ENCODE measurements at regions not wholly inside any gene's neighbourhood (a gene's known extent, or its start where the extent isn't known, plus 50 kb on each side); places are given as distances from the start of the nearest gene placed in this dataset.

DNA sequence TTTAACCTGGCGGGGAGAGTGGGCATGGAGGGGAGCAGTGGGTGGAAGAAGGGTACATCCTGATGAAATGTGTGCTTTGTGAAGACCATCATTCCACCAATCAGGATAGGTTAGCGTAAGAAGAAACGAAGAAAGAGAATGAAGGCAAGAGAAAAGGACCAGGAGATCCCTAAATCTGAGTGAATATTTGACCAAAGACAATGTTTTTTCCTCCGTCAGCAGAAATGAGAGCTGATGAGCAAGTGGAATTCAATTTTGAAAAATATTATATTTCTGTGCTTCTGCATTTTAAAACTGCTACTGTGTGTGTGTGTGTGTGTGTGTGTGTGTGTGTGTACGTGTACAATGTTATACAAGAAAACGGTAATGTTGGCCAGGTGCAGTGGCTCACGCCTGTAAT, 58.3 kb upstream of the NOCT start:
- DNase-seq (ENCODE audit: insufficient read length, low spot score), result no peak
- FAIRE-seq, result no peak
- TF ChIP-seq, protein P1, sequence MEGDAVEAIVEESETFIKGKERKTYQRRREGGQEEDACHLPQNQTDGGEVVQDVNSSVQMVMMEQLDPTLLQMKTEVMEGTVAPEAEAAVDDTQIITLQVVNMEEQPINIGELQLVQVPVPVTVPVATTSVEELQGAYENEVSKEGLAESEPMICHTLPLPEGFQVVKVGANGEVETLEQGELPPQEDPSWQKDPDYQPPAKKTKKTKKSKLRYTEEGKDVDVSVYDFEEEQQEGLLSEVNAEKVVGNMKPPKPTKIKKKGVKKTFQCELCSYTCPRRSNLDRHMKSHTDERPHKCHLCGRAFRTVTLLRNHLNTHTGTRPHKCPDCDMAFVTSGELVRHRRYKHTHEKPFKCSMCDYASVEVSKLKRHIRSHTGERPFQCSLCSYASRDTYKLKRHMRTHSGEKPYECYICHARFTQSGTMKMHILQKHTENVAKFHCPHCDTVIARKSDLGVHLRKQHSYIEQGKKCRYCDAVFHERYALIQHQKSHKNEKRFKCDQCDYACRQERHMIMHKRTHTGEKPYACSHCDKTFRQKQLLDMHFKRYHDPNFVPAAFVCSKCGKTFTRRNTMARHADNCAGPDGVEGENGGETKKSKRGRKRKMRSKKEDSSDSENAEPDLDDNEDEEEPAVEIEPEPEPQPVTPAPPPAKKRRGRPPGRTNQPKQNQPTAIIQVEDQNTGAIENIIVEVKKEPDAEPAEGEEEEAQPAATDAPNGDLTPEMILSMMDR (IDR thresholded peaks at IDR 0.05; ENCODE audit: insufficient read depth, missing control alignments), result no peak

DNA sequence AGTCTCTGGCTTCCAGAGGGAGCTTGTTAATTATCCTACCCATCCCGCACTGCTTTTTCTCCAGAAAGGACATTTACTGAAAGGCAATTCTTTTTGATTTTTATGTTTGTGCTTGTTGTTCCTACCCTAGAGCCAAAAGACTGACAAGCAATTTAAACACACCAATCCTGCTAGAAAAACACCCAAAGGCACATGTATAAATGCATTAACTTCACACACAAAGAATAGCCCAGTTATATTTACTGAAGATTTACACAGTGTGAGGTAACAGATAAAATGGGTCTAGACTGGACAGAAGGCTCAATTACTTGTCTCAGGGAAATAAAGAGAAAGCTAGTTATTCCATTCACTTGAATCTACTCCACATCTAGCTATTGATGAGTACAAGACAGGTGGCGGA, 61.2 kb upstream of the NOCT start:
- no peak for DNase-seq (ENCODE audit: insufficient read length, low spot score)
- TF ChIP-seq, protein P1 (IDR thresholded peaks at IDR 0.05; ENCODE audit: insufficient read depth, missing control alignments), result no peak
- FAIRE-seq, result no peak

DNA sequence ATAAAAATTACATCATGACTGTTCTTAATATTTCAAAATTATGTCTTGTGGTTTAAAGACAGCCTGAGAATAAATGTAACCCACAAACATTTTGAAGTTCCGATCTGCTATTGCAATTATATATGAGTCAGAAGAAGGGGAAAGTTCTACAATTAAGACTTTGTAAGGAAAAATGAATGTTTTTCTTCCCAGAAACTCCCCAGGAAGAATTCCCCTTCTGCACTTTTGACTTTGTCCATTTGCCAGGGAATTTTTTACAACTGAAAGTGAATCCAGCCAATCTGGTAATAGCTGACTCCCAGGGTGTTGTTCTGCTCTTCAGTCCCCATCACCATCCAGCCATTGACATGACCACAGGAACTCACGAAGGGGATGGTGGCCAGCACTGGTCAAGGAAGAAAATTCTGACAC, 61.6 kb upstream of the NOCT start:
- TF ChIP-seq, protein P1 (IDR thresholded peaks at IDR 0.05; ENCODE audit: insufficient read depth, missing control alignments), result no peak
- no peak for DNase-seq (ENCODE audit: insufficient read length, low spot score)
- no peak for FAIRE-seq

DNA sequence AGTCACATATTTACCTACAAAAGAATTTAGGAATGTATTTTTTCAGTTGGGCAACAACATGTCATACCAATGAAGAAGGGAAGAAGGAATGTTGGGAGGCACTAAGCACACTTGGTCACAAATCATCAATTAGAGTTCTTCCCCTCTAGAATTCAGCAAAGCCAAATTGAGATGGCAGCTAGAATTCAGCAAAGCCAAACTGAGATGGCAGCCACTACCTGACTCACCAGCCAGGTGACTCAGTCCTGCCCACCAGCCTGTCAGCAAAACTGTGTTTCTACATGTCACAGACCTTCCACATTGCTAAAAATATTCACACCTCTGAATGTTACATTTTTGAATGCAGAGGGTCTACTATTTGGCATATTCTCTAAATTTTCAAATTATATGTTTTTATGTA, 63.2 kb upstream of the NOCT start:
- no peak for DNase-seq (ENCODE audit: insufficient read length, low spot score)
- FAIRE-seq, result no peak
- TF ChIP-seq, protein P1 (IDR thresholded peaks at IDR 0.05; ENCODE audit: insufficient read depth, missing control alignments), result no peak

DNA sequence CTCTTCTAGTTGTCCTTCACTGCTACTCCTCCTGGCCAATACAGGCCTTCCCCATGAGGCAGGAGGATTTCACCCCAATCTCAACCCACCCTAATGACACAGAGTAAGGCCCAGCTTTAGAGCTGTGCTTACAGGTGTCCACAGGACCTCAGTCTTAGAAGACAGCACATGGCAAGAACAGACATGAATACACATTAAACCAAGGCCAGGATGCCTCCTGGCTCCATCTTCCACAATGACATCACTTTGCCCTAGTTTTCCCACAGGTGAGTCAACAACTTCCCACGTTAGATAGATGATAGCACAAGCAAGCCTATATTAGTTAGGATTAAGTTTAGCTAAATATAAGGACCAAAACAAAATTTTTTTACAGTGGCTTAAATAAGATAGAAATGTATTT, 63.8 kb upstream of the NOCT start:
- DNase-seq (ENCODE audit: insufficient read length, low spot score) (no peak), FAIRE-seq (no peak)
- TF ChIP-seq, protein P1 (IDR thresholded peaks at IDR 0.05; ENCODE audit: insufficient read depth, missing control alignments), result no peak

DNA sequence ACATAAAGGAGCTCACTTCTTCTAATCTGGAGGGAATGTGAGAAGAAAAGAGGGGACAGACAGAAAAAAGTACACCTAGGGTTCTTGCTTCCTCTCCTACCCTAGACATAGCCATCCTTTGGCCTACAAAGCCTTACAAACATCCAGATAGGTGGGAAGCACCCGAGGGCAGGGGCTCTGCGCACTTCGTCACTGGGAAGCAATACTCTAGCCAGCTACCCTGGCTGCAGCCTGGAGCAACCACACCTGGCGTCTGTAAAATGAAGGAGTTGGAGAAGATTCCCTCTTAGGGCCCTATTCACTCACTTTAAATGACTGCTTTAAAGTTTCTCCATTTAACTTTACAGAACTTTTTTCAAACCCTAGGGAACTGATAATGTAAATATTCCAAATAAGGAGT, 65.7 kb upstream of the NOCT start:
- TF ChIP-seq, protein P1 (IDR thresholded peaks at IDR 0.05; ENCODE audit: insufficient read depth, missing control alignments), result no peak
- DNase-seq (ENCODE audit: insufficient read length, low spot score) (no peak), FAIRE-seq (no peak)

DNA sequence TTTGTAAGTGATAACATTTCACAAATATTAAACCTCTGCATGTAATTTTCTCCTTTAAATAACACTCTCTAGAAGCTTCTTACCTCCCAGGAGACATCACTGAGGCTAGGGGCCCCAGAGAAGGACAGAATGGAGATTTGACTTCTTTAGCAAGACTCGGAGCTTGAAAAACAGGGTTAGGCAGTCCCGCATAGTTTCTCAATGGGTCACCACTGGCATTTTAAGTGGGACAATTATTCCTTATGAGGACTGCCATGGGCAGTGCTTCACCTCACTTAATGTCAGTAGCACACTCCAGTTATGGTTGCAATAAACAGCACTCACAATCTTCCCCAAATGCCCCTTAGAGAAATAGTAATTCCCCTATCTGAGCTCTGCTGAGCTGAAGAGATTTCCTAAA, 66.7 kb upstream of the NOCT start:
- DNase-seq (ENCODE audit: insufficient read length, low spot score), result no peak
- TF ChIP-seq, protein P1 (IDR thresholded peaks at IDR 0.05; ENCODE audit: insufficient read depth, missing control alignments), result no peak
- no peak for FAIRE-seq
